HG03378 (cell line): ENCODE measurements at regions not wholly inside any gene's neighbourhood (a gene's known extent, or its start where the extent isn't known, plus 50 kb on each side); places are given as distances from the start of the nearest gene placed in this dataset.
"Not testable (repeated sequence)": the region's sequence is repeated elsewhere in the genome, so short reads cannot be mapped to it uniquely, and the experiment has no call there.

Experiments
- ATAC-seq: cut with Tn5 transposase; IDR thresholded peaks from one replicate; pipeline ENCODE4 v1.9.1; 2021; ENCODE audit warnings: mild to moderate bottlenecking, moderate library complexity; ENCODE audit not compliant: unreplicated experiment

- no peak for ATAC-seq
These were observed 543.6 kb downstream of the EDEM1 start for GRCh38 chr3:5731100-5731499.

GRCh38 chr3:5732081-5732480 lies 544.6 kb downstream of the EDEM1 start:
- no peak for ATAC-seq

- no peak for ATAC-seq
These were observed 546.5 kb downstream of the EDEM1 start for GRCh38 chr3:5733995-5734394.

GRCh38 chr3:5735896-5736295 lies 548.4 kb downstream of the EDEM1 start:
- ATAC-seq = no peak

DNA sequence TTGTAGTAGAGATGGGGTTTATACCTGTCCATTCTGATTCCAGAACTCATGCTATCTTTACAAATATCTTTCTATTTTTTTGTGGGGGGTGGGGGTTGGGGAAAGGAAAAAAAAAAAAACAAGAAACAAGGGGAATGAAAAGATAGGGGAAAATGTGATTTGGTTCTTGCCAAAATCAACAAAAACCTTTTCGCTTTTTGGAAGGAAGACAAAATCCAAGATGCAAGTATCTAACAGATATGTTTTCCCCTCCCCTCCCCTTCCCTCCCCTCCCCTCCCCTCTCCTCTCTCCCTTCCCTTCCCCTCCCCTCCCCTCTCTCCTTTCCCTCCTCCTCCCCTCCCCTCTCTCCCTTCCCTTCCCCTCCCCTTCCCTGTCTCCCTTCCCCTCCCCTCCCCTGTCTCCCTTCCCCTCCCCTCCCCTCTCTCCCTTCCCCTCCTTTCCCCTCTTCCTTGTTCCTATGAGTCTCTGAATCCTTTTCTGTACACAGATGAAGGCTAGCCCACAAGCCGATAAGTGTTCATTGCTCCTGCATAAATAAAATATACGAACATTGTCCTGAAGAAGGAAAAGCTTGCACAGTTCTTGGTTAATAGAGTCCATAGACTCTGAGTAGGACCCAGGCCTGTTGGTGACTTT lies 551.9 kb downstream of the EDEM1 start:
- no peak for ATAC-seq

- ATAC-seq = no peak
These were observed 552.4 kb downstream of the EDEM1 start for GRCh38 chr3:5739949-5740348.

DNA sequence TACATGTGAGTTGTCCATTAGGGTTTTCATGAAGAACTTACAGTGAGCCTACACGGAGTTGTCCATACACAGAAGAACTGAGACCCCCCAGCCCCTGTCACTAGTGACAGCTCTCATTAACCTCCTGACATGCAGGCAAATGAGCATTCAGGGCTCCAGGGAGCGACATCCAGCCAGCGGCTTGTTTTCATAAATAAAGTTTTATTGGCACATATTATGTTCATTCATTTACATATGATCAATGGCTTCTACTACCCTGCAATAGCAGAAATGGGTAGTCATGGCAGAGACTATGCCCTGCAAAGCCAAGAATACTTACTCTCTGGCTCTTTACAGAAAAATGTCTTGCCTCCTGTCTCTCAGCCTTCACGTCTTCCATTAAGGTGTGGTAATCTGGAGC lies 553.5 kb downstream of the EDEM1 start:
- ATAC-seq = no peak

DNA sequence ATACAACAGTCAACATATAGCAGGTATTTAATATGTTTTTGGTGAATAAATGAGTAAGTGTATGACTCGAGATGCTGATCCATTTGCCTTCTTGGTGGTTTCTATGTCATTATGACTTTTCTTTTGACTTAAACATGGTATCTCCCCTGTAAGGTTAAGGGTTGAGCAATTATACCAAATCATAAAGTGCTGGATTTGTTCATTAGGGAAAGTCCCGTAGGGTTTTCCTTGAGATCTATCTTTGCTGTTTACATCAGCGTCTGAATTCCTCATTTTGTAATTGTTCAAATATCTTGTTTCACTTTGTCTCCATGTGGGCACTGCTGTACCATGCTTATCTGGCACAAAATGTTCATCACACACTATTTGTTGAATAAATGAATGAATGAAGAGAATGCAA lies 562.6 kb downstream of the EDEM1 start:
- ATAC-seq = no peak

DNA sequence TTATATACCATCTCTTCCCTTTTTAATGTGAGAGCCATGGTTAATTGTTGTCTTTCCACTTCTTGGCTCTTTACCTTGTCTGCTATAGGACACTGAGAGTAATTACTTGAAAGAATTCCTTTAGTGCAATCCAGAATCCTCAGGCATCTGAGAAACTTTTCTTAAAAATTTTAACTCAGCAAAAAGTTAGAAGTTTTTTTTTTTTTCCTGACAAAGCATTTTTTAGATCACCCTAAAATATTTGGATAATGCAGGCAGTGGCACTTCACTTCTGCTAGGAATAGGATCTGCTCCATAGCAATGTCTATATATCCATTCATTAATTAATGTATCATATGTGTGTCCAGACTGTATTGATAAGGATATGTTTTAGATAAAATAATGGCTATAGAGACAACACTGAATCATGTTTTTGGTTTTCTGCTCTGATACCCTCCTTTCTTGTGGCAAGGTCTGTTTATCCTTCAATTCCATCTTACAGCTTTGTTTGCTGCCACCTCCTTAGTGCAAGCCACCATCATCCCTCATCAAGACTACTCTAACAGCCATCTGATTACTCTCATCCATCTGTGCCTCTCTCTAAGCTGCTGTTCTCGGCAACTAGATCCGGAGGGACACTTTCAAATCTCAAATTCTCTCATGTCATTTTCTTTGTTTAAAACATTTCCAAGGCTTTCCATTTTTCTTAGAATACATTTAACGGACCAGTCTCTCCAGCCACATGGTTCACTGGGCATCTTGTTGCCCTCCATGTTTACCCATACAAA lies 563.5 kb downstream of the EDEM1 start:
- no peak for ATAC-seq

- peak; percentile 68 for ATAC-seq
These were observed 567.1 kb downstream of the EDEM1 start for GRCh38 chr3:5754602-5755001.

GRCh38 chr3:5756443-5756842 lies 568.9 kb downstream of the EDEM1 start:
- ATAC-seq = no peak

DNA sequence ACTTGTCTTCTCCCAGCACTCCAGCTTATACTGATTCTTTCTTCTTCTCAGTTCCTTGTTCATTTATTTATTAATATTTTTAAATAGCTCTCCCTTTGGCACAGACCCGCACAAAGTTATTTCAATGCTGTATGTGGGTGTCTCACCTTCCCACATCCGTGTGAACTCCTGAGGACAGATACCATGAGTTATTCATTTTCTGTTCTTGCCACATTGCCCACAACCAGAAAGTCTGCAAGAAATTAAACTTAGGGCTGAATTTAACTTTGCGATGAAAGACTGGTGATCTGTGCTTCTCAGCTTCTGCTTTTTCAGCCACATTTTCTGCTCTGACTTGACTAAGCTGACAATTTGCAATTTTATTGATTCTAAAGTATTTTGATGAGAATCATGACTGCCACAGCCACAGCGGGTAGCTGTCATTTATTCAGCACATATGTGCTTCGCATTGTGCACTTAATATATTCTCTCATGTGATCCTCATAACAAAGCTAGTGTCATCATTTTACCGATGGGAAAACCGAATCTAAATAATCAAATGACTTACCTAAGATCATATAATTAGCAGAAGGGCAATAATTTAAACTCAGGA lies 569.8 kb downstream of the EDEM1 start:
- no peak for ATAC-seq

- ATAC-seq = no peak
These were observed 571.2 kb downstream of the EDEM1 start for GRCh38 chr3:5758699-5759098.

GRCh38 chr3:5762506-5762905 lies 575.0 kb downstream of the EDEM1 start:
- ATAC-seq = no peak

- no peak for ATAC-seq
These were observed 579.3 kb downstream of the EDEM1 start for GRCh38 chr3:5766848-5767247.

DNA sequence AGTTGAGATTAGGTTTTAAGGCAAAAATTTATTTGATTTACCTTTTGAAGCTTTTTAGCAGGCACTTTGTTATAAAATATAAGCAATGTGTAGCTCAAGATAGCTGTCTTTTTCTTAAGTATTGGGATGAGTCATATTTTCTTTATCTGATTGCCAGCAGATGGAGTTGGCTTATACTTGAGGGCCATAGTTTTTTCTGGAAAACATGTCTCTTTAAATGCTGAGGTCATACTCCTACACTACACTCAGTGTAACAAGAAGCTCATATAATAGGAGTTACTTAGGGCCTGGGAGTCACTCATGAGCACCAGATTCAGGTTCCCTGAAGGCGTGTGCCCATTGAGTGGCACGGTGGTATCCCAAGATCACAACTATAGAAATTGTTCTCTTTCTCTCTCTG lies 579.8 kb downstream of the EDEM1 start:
- ATAC-seq = no peak

- no peak for ATAC-seq
These were observed 580.9 kb downstream of the EDEM1 start for GRCh38 chr3:5768281-5768945.

DNA sequence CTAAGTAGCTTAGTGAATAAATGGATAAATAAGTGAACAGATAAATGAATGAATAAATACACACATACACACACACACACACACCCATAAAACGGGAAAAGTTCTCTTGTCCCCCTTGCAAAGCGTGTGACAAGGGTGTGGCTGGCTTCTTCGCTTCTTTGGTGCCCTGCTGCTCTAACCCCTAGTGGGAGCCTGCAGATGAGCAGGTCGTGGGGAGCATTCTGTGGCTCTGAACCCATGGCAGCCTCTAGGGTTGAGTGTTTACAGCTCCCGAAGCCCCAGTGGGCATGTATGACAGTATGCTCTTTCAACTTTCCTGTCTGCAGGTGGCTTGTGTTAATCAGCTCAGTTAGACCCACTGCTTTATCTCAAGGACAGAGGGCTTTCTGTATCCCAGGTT lies 582.3 kb downstream of the EDEM1 start:
- ATAC-seq = no peak

- ATAC-seq = no peak
These were observed 586.8 kb downstream of the EDEM1 start for GRCh38 chr3:5774337-5774736.

DNA sequence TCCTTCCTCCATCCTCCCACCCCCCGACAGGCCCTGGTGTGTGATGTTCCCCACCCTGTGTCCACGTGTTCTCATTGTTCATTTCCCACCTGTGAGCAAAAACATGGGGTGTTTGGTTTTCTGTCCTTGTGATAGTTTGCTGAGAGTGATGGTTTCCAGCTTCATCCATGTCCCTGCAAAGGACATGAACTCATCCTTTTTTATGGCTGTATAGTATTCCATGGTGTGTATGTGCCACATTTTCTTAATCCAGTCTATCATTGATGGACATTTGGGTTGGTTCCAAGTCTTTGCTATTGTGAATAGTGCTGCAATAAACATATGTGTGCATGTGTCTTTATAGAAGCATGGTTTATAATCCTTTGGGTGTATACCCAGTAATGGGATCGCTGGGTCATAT lies 587.6 kb downstream of the EDEM1 start:
- not testable (repeated sequence) for ATAC-seq

GRCh38 chr3:5784690-5785089 lies 597.2 kb downstream of the EDEM1 start:
- no peak for ATAC-seq
